ENCODE measurements at regions not wholly inside any gene's neighbourhood (a gene's known extent, or its start where the extent isn't known, plus 50 kb on each side); places are given as distances from the start of the nearest gene placed in this dataset.
A peak's percentile ranks its signal among the peaks of the same experiment; 100 is the strongest.

GRCh38 chr1:72412286-72412685, 129.9 kb upstream of the NEGR1 start:
- no peak for DNase-seq
- Histone ChIP-seq H3K4me1 (no peaks in the 10 kb centered on the region), H3K9me3 (no peaks in the 10 kb centered on the region), H3K27me3 (no peaks in the 10 kb centered on the region), H3K4me3 (no peak overlapping the region), H3K36me3 (no peaks in the 10 kb centered on the region), H3K27ac (no peak overlapping the region)
- intact Hi-C loops (cut with DNase I): no loop called here
- no peak for TF ChIP-seq CTCF (IDR thresholded peaks at IDR 0.05)
- ATAC-seq: no peak

- H3K36me3 ChIP-seq: no peaks in the 10 kb centered on the region
- TF ChIP-seq POLR2A (IDR thresholded peaks at IDR 0.05) (no peak), CTCF (IDR thresholded peaks at IDR 0.05) (no peak)
- no peaks in the 10 kb centered on the region for H3K4me1 ChIP-seq
- H3K9me3 ChIP-seq: no peaks in the 10 kb centered on the region
- H3K27ac ChIP-seq: no peak overlapping the region
- no peaks in the 10 kb centered on the region for H3K27me3 ChIP-seq
- ATAC-seq: no peak
- no peak overlapping the region for H3K4me3 ChIP-seq
- intact Hi-C loops (cut with DNase I): no loop called here
- DNase-seq: no peak
- 90 to 98% (median 93%) methylated on average over 2 of the region's 2 CpGs for WGBS, 4 donors
These were observed 117.5 kb upstream of the NEGR1 start for GRCh38 chr1:72399807-72400206.

GRCh38 chr1:72397786-72398185, 115.4 kb upstream of the NEGR1 start:
- intact Hi-C loops (cut with DNase I): no loop called here
- Histone ChIP-seq H3K36me3 (no peaks in the 10 kb centered on the region), H3K27me3 (no peaks in the 10 kb centered on the region), H3K9me3 (no peaks in the 10 kb centered on the region), H3K4me1 (no peaks in the 10 kb centered on the region), H3K27ac (no peak overlapping the region), H3K4me3 (no peak overlapping the region)
- no peak for TF ChIP-seq CTCF (IDR thresholded peaks at IDR 0.05)
- TF ChIP-seq POLR2A (IDR thresholded peaks at IDR 0.05): no peak
- ATAC-seq (peak in 2 of 4 donors; percentile 46 to 51), DNase-seq (peak in 1 of 5 donors; percentile 20)

- WGBS, 4 donors: 70 to 79% (median 71%) methylated on average over 3 of the region's 3 CpGs
- intact Hi-C loops (cut with DNase I): no loop called here
- TF ChIP-seq CTCF (IDR thresholded peaks at IDR 0.05) (no peak), POLR2A (IDR thresholded peaks at IDR 0.05) (no peak)
These were observed 112.1 kb upstream of the NEGR1 start for GRCh38 chr1:72394457-72394856.

More at GRCh38 chr1:72394457-72394856, 112.1 kb upstream of the NEGR1 start:
- Histone ChIP-seq H3K27ac (no peak overlapping the region), H3K36me3 (no peaks in the 10 kb centered on the region), H3K4me1 (no peaks in the 10 kb centered on the region), H3K4me3 (no peak overlapping the region), H3K27me3 (no peaks in the 10 kb centered on the region), H3K9me3 (no peaks in the 10 kb centered on the region)
- ATAC-seq: no peak
- DNase-seq: no peak

Data from heart left ventricle (tissue), 16 donors.